OCI-LY7 (cell line): ENCODE measurements at regions not wholly inside any gene's neighbourhood (a gene's known extent, or its start where the extent isn't known, plus 50 kb on each side); places are given as distances from the start of the nearest gene placed in this dataset.

Experiments
- CTCF ChIP-seq: fragments of 200-600 bp; sonication (generic); conservative IDR thresholded peaks from 2 replicates; pipeline ENCODE4 v1.5.1; 2014; ENCODE audit warnings: mild to moderate bottlenecking, antibody characterized with exemption, low read length, moderate library complexity, mixed read lengths
- EZH2phosphoT487 ChIP-seq: fragments of 200-600 bp; sonication (generic); IDR thresholded peaks from 2 replicates; pipeline ENCODE4 v1.6.1; 2018; ENCODE audit warnings: low read depth, borderline replicate concordance, mild to moderate bottlenecking, mixed run types, antibody characterized with exemption, low read length, moderate library complexity, mixed read lengths

- TF ChIP-seq CTCF: no peak
- TF ChIP-seq EZH2phosphoT487: no peak
These were observed 82.6 kb upstream of the KYNU start for GRCh38 chr2:142794850-142795249.
